ENCODE measurements at regions not wholly inside any gene's neighbourhood (a gene's known extent, or its start where the extent isn't known, plus 50 kb on each side); places are given as distances from the start of the nearest gene placed in this dataset.
"Not testable (repeated sequence)": the region's sequence is repeated elsewhere in the genome, so short reads cannot be mapped to it uniquely, and the experiment has no call there.

GRCh38 chr9:95568735-95569134, 52.0 kb upstream of the PTCH1 start:
- TF ChIP-seq CTCF (conservative IDR thresholded peaks at IDR 0.05; ENCODE audit: low read depth in 2 of 2); EZH2 (IDR thresholded peaks at IDR 0.05; ENCODE audit: low read depth, unreplicated experiment); POLR2AphosphoS5 (IDR thresholded peaks at IDR 0.05; ENCODE audit: low read depth); EZH2phosphoT487 (IDR thresholded peaks at IDR 0.05; ENCODE audit: unreplicated experiment); NANOG (IDR thresholded peaks at IDR 0.05; ENCODE audit: borderline replicate concordance); CREB1 (CRISPR knock-in tag; IDR thresholded peaks at IDR 0.05; ENCODE audit: low read depth); JUNB (IDR thresholded peaks at IDR 0.05; ENCODE audit: unreplicated experiment); STAT1 (IDR thresholded peaks at IDR 0.05; ENCODE audit: unreplicated experiment): not testable (repeated sequence)
- TF ChIP-seq, protein P1, sequence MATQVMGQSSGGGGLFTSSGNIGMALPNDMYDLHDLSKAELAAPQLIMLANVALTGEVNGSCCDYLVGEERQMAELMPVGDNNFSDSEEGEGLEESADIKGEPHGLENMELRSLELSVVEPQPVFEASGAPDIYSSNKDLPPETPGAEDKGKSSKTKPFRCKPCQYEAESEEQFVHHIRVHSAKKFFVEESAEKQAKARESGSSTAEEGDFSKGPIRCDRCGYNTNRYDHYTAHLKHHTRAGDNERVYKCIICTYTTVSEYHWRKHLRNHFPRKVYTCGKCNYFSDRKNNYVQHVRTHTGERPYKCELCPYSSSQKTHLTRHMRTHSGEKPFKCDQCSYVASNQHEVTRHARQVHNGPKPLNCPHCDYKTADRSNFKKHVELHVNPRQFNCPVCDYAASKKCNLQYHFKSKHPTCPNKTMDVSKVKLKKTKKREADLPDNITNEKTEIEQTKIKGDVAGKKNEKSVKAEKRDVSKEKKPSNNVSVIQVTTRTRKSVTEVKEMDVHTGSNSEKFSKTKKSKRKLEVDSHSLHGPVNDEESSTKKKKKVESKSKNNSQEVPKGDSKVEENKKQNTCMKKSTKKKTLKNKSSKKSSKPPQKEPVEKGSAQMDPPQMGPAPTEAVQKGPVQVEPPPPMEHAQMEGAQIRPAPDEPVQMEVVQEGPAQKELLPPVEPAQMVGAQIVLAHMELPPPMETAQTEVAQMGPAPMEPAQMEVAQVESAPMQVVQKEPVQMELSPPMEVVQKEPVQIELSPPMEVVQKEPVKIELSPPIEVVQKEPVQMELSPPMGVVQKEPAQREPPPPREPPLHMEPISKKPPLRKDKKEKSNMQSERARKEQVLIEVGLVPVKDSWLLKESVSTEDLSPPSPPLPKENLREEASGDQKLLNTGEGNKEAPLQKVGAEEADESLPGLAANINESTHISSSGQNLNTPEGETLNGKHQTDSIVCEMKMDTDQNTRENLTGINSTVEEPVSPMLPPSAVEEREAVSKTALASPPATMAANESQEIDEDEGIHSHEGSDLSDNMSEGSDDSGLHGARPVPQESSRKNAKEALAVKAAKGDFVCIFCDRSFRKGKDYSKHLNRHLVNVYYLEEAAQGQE (IDR thresholded peaks at IDR 0.05; ENCODE audit: unreplicated experiment), result not testable (repeated sequence)
- TF ChIP-seq, protein P2, sequence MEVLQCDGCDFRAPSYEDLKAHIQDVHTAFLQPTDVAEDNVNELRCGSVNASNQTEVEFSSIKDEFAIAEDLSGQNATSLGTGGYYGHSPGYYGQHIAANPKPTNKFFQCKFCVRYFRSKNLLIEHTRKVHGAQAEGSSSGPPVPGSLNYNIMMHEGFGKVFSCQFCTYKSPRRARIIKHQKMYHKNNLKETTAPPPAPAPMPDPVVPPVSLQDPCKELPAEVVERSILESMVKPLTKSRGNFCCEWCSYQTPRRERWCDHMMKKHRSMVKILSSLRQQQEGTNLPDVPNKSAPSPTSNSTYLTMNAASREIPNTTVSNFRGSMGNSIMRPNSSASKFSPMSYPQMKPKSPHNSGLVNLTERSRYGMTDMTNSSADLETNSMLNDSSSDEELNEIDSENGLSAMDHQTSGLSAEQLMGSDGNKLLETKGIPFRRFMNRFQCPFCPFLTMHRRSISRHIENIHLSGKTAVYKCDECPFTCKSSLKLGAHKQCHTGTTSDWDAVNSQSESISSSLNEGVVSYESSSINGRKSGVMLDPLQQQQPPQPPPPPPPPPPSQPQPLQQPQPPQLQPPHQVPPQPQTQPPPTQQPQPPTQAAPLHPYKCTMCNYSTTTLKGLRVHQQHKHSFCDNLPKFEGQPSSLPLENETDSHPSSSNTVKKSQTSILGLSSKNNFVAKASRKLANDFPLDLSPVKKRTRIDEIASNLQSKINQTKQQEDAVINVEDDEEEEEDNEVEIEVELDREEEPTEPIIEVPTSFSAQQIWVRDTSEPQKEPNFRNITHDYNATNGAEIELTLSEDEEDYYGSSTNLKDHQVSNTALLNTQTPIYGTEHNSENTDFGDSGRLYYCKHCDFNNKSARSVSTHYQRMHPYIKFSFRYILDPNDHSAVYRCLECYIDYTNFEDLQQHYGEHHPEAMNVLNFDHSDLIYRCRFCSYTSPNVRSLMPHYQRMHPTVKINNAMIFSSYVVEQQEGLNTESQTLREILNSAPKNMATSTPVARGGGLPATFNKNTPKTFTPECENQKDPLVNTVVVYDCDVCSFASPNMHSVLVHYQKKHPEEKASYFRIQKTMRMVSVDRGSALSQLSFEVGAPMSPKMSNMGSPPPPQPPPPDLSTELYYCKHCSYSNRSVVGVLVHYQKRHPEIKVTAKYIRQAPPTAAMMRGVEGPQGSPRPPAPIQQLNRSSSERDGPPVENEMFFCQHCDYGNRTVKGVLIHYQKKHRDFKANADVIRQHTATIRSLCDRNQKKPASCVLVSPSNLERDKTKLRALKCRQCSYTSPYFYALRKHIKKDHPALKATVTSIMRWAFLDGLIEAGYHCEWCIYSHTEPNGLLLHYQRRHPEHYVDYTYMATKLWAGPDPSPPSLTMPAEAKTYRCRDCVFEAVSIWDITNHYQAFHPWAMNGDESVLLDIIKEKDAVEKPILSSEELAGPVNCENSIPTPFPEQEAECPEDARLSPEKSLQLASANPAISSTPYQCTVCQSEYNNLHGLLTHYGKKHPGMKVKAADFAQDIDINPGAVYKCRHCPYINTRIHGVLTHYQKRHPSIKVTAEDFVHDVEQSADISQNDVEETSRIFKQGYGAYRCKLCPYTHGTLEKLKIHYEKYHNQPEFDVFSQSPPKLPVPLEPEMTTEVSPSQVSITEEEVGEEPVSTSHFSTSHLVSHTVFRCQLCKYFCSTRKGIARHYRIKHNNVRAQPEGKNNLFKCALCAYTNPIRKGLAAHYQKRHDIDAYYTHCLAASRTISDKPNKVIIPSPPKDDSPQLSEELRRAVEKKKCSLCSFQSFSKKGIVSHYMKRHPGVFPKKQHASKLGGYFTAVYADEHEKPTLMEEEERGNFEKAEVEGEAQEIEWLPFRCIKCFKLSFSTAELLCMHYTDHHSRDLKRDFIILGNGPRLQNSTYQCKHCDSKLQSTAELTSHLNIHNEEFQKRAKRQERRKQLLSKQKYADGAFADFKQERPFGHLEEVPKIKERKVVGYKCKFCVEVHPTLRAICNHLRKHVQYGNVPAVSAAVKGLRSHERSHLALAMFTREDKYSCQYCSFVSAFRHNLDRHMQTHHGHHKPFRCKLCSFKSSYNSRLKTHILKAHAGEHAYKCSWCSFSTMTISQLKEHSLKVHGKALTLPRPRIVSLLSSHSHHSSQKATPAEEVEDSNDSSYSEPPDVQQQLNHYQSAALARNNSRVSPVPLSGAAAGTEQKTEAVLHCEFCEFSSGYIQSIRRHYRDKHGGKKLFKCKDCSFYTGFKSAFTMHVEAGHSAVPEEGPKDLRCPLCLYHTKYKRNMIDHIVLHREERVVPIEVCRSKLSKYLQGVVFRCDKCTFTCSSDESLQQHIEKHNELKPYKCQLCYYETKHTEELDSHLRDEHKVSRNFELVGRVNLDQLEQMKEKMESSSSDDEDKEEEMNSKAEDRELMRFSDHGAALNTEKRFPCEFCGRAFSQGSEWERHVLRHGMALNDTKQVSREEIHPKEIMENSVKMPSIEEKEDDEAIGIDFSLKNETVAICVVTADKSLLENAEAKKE (CRISPR knock-in tag; IDR thresholded peaks at IDR 0.05), result not testable (repeated sequence)

All from GM23338 (cell line).